ENCODE measurements at regions not wholly inside any gene's neighbourhood (a gene's known extent, or its start where the extent isn't known, plus 50 kb on each side); places are given as distances from the start of the nearest gene placed in this dataset.

- ChIA-PET POLR2A (ENCODE audit: low non-redundant PET) (no interaction called here), CTCF (no interaction called here)
- no peak for TF ChIP-seq CTCF (conservative IDR thresholded peaks at IDR 0.05; ENCODE audit: low read depth, low read length)
- no peak for TF ChIP-seq EZH2 (IDR thresholded peaks at IDR 0.05; ENCODE audit: borderline replicate concordance, low read depth, low read length, poor library complexity, severe bottlenecking)
- no peak for DNase-seq (ENCODE audit: low spot score)
- Histone ChIP-seq H3K27ac (ENCODE audit: low read depth, low read length, poor library complexity, severe bottlenecking) (no peak overlapping the region), H3K9me3 (ENCODE audit: low read depth, low read length, poor library complexity, severe bottlenecking) (no peaks in the 10 kb centered on the region), H3K36me3 (ENCODE audit: insufficient read depth, low read length, poor library complexity, severe bottlenecking) (no peaks in the 10 kb centered on the region), H3K4me1 (ENCODE audit: insufficient read depth, low read length, poor library complexity, severe bottlenecking) (no peaks in the 10 kb centered on the region), H3K4me3 (ENCODE audit: low read depth, low read length, poor library complexity, severe bottlenecking) (no peak overlapping the region), H3K27me3 (replicated peaks; ENCODE audit: insufficient read depth, low read depth, low read length, poor library complexity) (no peaks in the 10 kb centered on the region)
- intact Hi-C loops (cut with micrococcal nuclease; ENCODE audit: unreplicated experiment): no loop called here
- BruUV-seq (replicated peaks): no TSS peak
Measured at GRCh38 chr15:100806157-100806556, 73.5 kb upstream of the ALDH1A3 start.

GRCh38 chr15:100807028-100807427 is 72.6 kb upstream of the ALDH1A3 start:
- H3K27me3 ChIP-seq (replicated peaks; ENCODE audit: insufficient read depth, low read depth, low read length, poor library complexity): no peaks in the 10 kb centered on the region
- TF ChIP-seq EZH2 (IDR thresholded peaks at IDR 0.05; ENCODE audit: borderline replicate concordance, low read depth, low read length, poor library complexity, severe bottlenecking) (no peak), CTCF (conservative IDR thresholded peaks at IDR 0.05; ENCODE audit: low read depth, low read length) (no peak)
- H3K4me3 ChIP-seq (ENCODE audit: low read depth, low read length, poor library complexity, severe bottlenecking): no peak overlapping the region
- DNase-seq (ENCODE audit: low spot score): no peak
- no peaks in the 10 kb centered on the region for H3K9me3 ChIP-seq (ENCODE audit: low read depth, low read length, poor library complexity, severe bottlenecking)
- H3K4me1 ChIP-seq (ENCODE audit: insufficient read depth, low read length, poor library complexity, severe bottlenecking): no peaks in the 10 kb centered on the region
- POLR2A ChIA-PET (ENCODE audit: low non-redundant PET): no interaction called here
- H3K36me3 ChIP-seq (ENCODE audit: insufficient read depth, low read length, poor library complexity, severe bottlenecking): no peaks in the 10 kb centered on the region
- intact Hi-C loops (cut with micrococcal nuclease; ENCODE audit: unreplicated experiment): no loop called here
- CTCF ChIA-PET: no interaction called here
- H3K27ac ChIP-seq (ENCODE audit: low read depth, low read length, poor library complexity, severe bottlenecking): no peak overlapping the region
- BruUV-seq (replicated peaks): no TSS peak

- no peak overlapping the region for H3K27ac ChIP-seq (ENCODE audit: low read depth, low read length, poor library complexity, severe bottlenecking)
- DNase-seq (ENCODE audit: low spot score): no peak
- ChIA-PET CTCF (no interaction called here), POLR2A (ENCODE audit: low non-redundant PET) (no interaction called here)
- no TSS peak for BruUV-seq (replicated peaks)
- H3K4me1 ChIP-seq (ENCODE audit: insufficient read depth, low read length, poor library complexity, severe bottlenecking): no peaks in the 10 kb centered on the region
- intact Hi-C loops (cut with micrococcal nuclease; ENCODE audit: unreplicated experiment): no loop called here
- no peaks in the 10 kb centered on the region for H3K27me3 ChIP-seq (replicated peaks; ENCODE audit: insufficient read depth, low read depth, low read length, poor library complexity)
- H3K4me3 ChIP-seq (ENCODE audit: low read depth, low read length, poor library complexity, severe bottlenecking): no peak overlapping the region
- TF ChIP-seq CTCF (conservative IDR thresholded peaks at IDR 0.05; ENCODE audit: low read depth, low read length) (no peak), EZH2 (IDR thresholded peaks at IDR 0.05; ENCODE audit: borderline replicate concordance, low read depth, low read length, poor library complexity, severe bottlenecking) (no peak)
- H3K9me3 ChIP-seq (ENCODE audit: low read depth, low read length, poor library complexity, severe bottlenecking): no peaks in the 10 kb centered on the region
- no peaks in the 10 kb centered on the region for H3K36me3 ChIP-seq (ENCODE audit: insufficient read depth, low read length, poor library complexity, severe bottlenecking)
Measured at GRCh38 chr15:100808691-100809090, 70.9 kb upstream of the ALDH1A3 start.
